H9 (cell line): ENCODE measurements at regions not wholly inside any gene's neighbourhood (a gene's known extent, or its start where the extent isn't known, plus 50 kb on each side); places are given as distances from the start of the nearest gene placed in this dataset.

ENCODE experiments used
- DNase-seq: peaks from one replicate; pipeline ENCODE4 v3.0.0-alpha.2; 2017
- H2AFZ ChIP-seq: one replicate; pipeline ENCODE4 v1.6.1; 2013; ENCODE audit warnings: mild to moderate bottlenecking, low read length, control low read depth, moderate library complexity
- H2AK5ac ChIP-seq: 2 replicates; pipeline ENCODE4 v1.6.1; 2013; ENCODE audit warnings: low read length, control low read depth, mixed read lengths; ENCODE audit not compliant: insufficient read length
- H2BK120ac ChIP-seq: one replicate; pipeline ENCODE4 v1.6.1; 2013; ENCODE audit warnings: low read depth, mild to moderate bottlenecking, low read length, control low read depth, inconsistent platforms; ENCODE audit not compliant: poor library complexity, severe bottlenecking
- H2BK12ac ChIP-seq: 2 replicates; pipeline ENCODE4 v1.6.1; 2013; ENCODE audit warnings: low read length, control low read depth, mixed read lengths, low read depth; ENCODE audit not compliant: insufficient read length
- H2BK15ac ChIP-seq: 2 replicates; pipeline ENCODE4 v1.6.1; 2013; ENCODE audit warnings: low read depth, low read length, control low read depth
- H2BK20ac ChIP-seq: one replicate; pipeline ENCODE4 v1.6.1; 2013; ENCODE audit warnings: low read depth, mild to moderate bottlenecking, low read length, control low read depth, inconsistent platforms; ENCODE audit not compliant: poor library complexity, severe bottlenecking
- H2BK5ac ChIP-seq: 2 replicates; pipeline ENCODE4 v1.6.1; 2013; ENCODE audit warnings: low read length, control low read depth, mixed read lengths; ENCODE audit not compliant: insufficient read length
- H3K14ac ChIP-seq: 2 replicates; pipeline ENCODE4 v1.6.1; 2013; ENCODE audit warnings: low read length, control low read depth; ENCODE audit not compliant: insufficient read depth
- H3K18ac ChIP-seq: 2 replicates; pipeline ENCODE4 v1.6.1; 2013; ENCODE audit warnings: low read depth, mild to moderate bottlenecking, mixed read lengths, low read length, control low read depth; ENCODE audit not compliant: insufficient read length
- H3K23ac ChIP-seq: 2 replicates; pipeline ENCODE4 v1.6.1; 2013; ENCODE audit warnings: low read length, control low read depth, mixed read lengths, low read depth; ENCODE audit not compliant: insufficient read length
- H3K23me2 ChIP-seq: 2 replicates; pipeline ENCODE4 v1.6.1; 2013; ENCODE audit warnings: low read depth, mild to moderate bottlenecking, mixed read lengths, low read length, control low read depth; ENCODE audit not compliant: insufficient read length, poor library complexity, severe bottlenecking
- H3K27ac ChIP-seq: 2 replicates; pipeline ENCODE4 v1.5.1; 2013; ENCODE audit warnings: low read length, control low read depth, mixed read lengths, low read depth; ENCODE audit not compliant: insufficient read length
- H3K27me3 ChIP-seq: 2 replicates; pipeline ENCODE4 v1.6.1; 2013; ENCODE audit warnings: low read length, control low read depth, inconsistent platforms; ENCODE audit not compliant: insufficient read depth
- H3K4ac ChIP-seq: 2 replicates; pipeline ENCODE4 v1.6.1; 2013; ENCODE audit warnings: low read depth, mild to moderate bottlenecking, control low read depth, inconsistent platforms, low read length, moderate library complexity
- H3K4me1 ChIP-seq: 2 replicates; pipeline ENCODE4 v1.6.1; 2013; ENCODE audit warnings: low read length, control low read depth, inconsistent platforms; ENCODE audit not compliant: insufficient read depth
- H3K4me2 ChIP-seq: 2 replicates; pipeline ENCODE4 v1.6.1; 2013; ENCODE audit warnings: low read length, control low read depth, mixed read lengths; ENCODE audit not compliant: insufficient read length, insufficient read depth
- H3K56ac ChIP-seq: 2 replicates; pipeline ENCODE4 v1.6.1; 2013; ENCODE audit warnings: low read depth, mild to moderate bottlenecking, mixed read lengths, low read length, control low read depth; ENCODE audit not compliant: insufficient read length
- H3K79me1 ChIP-seq: 2 replicates; pipeline ENCODE4 v1.6.1; 2013; ENCODE audit warnings: low read depth, mild to moderate bottlenecking, moderate library complexity, low read length, control low read depth, inconsistent platforms; ENCODE audit not compliant: insufficient read depth, poor library complexity, severe bottlenecking
- H3K79me2 ChIP-seq: 2 replicates; pipeline ENCODE4 v1.6.1; 2013; ENCODE audit warnings: low read length, control low read depth, inconsistent platforms; ENCODE audit not compliant: insufficient read depth
- H3K9ac ChIP-seq: 2 replicates; pipeline ENCODE4 v1.6.1; 2013; ENCODE audit warnings: low read length, control low read depth, mixed read lengths; ENCODE audit not compliant: insufficient read length; ENCODE audit errors: extremely low read depth
- H3K9me3 ChIP-seq: one replicate; pipeline ENCODE4 v1.6.1; 2013; ENCODE audit warnings: low read depth, low read length, inconsistent platforms; ENCODE audit not compliant: control insufficient read depth
- H3T11ph ChIP-seq: one replicate; pipeline ENCODE4 v1.6.1; 2013; ENCODE audit warnings: mild to moderate bottlenecking, low read length, control low read depth, inconsistent platforms
- H4K20me1 ChIP-seq: one replicate; pipeline ENCODE4 v1.6.1; 2013; ENCODE audit not compliant: control insufficient read depth, insufficient read length, insufficient read depth
- H4K5ac ChIP-seq: 2 replicates; pipeline ENCODE4 v1.6.1; 2013; ENCODE audit warnings: low read depth, mild to moderate bottlenecking, mixed read lengths, low read length, control low read depth; ENCODE audit not compliant: insufficient read length
- H4K8ac ChIP-seq: replicated peaks from 2 replicates; pipeline ENCODE4 v1.6.1; 2013; ENCODE audit warnings: low read length, control low read depth, mixed read lengths, low read depth; ENCODE audit not compliant: insufficient read length
- H4K91ac ChIP-seq: 2 replicates; pipeline ENCODE4 v1.6.1; 2013; ENCODE audit warnings: low read depth, mild to moderate bottlenecking, moderate library complexity, mixed read lengths, low read length, control low read depth; ENCODE audit not compliant: insufficient read length
- H3K27ac Mint-ChIP-seq, 3 experiments: 2 replicates in 2 of 3; 3 replicates in 1 of 3; pipeline ENCODE4 v1.8.0; 2020 to 2021; ENCODE audit warnings: mixed read lengths in 3 of 3, mild to moderate bottlenecking in 1 of 3, moderate library complexity in 1 of 3
- H3K27me3 Mint-ChIP-seq: 2 replicates; pipeline ENCODE4 v1.8.0; 2021; ENCODE audit warnings: low read depth, mild to moderate bottlenecking, moderate library complexity, mixed read lengths
- H3K36me3 Mint-ChIP-seq, 3 experiments: 2 replicates in 2 of 3; 3 replicates in 1 of 3; pipeline ENCODE4 v1.8.0; 2020 to 2021; ENCODE audit warnings: low read depth in 3 of 3, mixed read lengths in 3 of 3; ENCODE audit not compliant: insufficient read depth in 1 of 3
- H3K4me1 Mint-ChIP-seq, 2 experiments: 2 replicates each; pipeline ENCODE4 v1.8.0; 2020; ENCODE audit warnings: mixed read lengths in 2 of 2
- H3K4me3 Mint-ChIP-seq, 2 experiments: 2 replicates in 1 of 2; 3 replicates in 1 of 2; pipeline ENCODE4 v1.8.0; 2020 to 2021; ENCODE audit warnings: mild to moderate bottlenecking in 2 of 2, mixed read lengths in 2 of 2, moderate library complexity in 1 of 2
- H3K9me3 Mint-ChIP-seq, 2 experiments: 2 replicates in 1 of 2; 3 replicates in 1 of 2; pipeline ENCODE4 v1.8.0; 2020; ENCODE audit warnings: mild to moderate bottlenecking in 2 of 2, mixed read lengths in 2 of 2, moderate library complexity in 1 of 2
- CTCF ChIP-seq: fragments of 200-600 bp; sonication (generic); conservative IDR thresholded peaks from 3 replicates; pipeline ENCODE4 v1.8.0; 2021; ENCODE audit warnings: antibody characterized with exemption, mild to moderate bottlenecking
- WGBS: extraction: QIAGEN DNeasy Blood & Tissue Kit; methylation state at CpG from one replicate; pipeline ENCODE4 v1.1.7; 2013; ENCODE audit warnings: missing lambda C conversion rate, low lambda C conversion rate, mixed read lengths; ENCODE audit not compliant: insufficient read length; ENCODE audit errors: extremely low coverage; 5-methylcytosine and 5-hydroxymethylcytosine counted together

- no peaks in the 10 kb centered on the region; the same call in 1 of the 2 replicates for H3K4me1 ChIP-seq
- H2BK12ac ChIP-seq, result no peak overlapping the region
- no peak overlapping the region for H2AK5ac ChIP-seq
- no peak overlapping the region for H3K56ac ChIP-seq
- no peak overlapping the region for H3K27ac Mint-ChIP-seq
- H4K8ac ChIP-seq, result no peak overlapping the region
- H3K4ac ChIP-seq, result no peak overlapping the region
- no peaks in the 10 kb centered on the region for H3K9me3 ChIP-seq
- H3K27ac ChIP-seq, result no peak overlapping the region
- no peaks in the 10 kb centered on the region for H3K79me2 ChIP-seq
- no CpG with 5 or more reads among the region's 1 CpG for WGBS
- no peak overlapping the region for H3K9ac ChIP-seq
- H3T11ph ChIP-seq, result no peak overlapping the region
- H4K91ac ChIP-seq, result no peak overlapping the region
- peaks cover 5 to 7% of the 10 kb centered on the region in 2 experiments; a peak in 3 of 4 replicates for H3K4me1 Mint-ChIP-seq
- no peak overlapping the region for H3K4me3 Mint-ChIP-seq
- H3K23ac ChIP-seq, result no peak overlapping the region
- H4K20me1 ChIP-seq, result no peaks in the 10 kb centered on the region
- H4K5ac ChIP-seq, result no peak overlapping the region
- no peak overlapping the region for H3K14ac ChIP-seq
- H2AFZ ChIP-seq, result no peak overlapping the region
- H2BK20ac ChIP-seq, result no peak overlapping the region
- H3K79me1 ChIP-seq, result no peaks in the 10 kb centered on the region
- H3K4me2 ChIP-seq, result no peak overlapping the region
- no peak for DNase-seq
- H3K27me3 Mint-ChIP-seq, result no peaks in the 10 kb centered on the region; the same call in none of the 2 replicates
- H3K27me3 ChIP-seq, result no peaks in the 10 kb centered on the region
- no peak overlapping the region for H3K18ac ChIP-seq
- H2BK5ac ChIP-seq, result no peak overlapping the region
- no peaks in the 10 kb centered on the region for H3K36me3 Mint-ChIP-seq
- H2BK15ac ChIP-seq, result no peak overlapping the region
- no peak for TF ChIP-seq CTCF
- H3K23me2 ChIP-seq, result no peaks in the 10 kb centered on the region
- no peaks in the 10 kb centered on the region for H3K9me3 Mint-ChIP-seq
- H2BK120ac ChIP-seq, result no peak overlapping the region
These were observed 133.1 kb upstream of the CTAGE1 start for GRCh38 chr18:22550861-22551260.
